Activated CD8-positive, alpha-beta memory T cell treated with anti-CD3 and anti-CD28 coated beads for 36 hours (primary cell): ENCODE measurements at regions not wholly inside any gene's neighbourhood (a gene's known extent, or its start where the extent isn't known, plus 50 kb on each side); places are given as distances from the start of the nearest gene placed in this dataset.

Experiments used
- CTCF ChIA-PET: fragments of 350-600 bp; sonication (Branson Sonifier 250); formaldehyde crosslinking; loops from one replicate; lab custom pipeline; 2021; ENCODE audit warnings: antibody characterized with exemption; lab: Charles Lee
- POLR2A ChIA-PET: fragments of 350-600 bp; sonication (Branson Sonifier 250); formaldehyde crosslinking; loops from one replicate; lab custom pipeline; 2021; ENCODE audit warnings: antibody characterized with exemption; lab: Charles Lee

- CTCF ChIA-PET: no interaction called here
These were observed 598.3 kb downstream of the SI start for GRCh38 chr3:164479978-164480377.

DNA sequence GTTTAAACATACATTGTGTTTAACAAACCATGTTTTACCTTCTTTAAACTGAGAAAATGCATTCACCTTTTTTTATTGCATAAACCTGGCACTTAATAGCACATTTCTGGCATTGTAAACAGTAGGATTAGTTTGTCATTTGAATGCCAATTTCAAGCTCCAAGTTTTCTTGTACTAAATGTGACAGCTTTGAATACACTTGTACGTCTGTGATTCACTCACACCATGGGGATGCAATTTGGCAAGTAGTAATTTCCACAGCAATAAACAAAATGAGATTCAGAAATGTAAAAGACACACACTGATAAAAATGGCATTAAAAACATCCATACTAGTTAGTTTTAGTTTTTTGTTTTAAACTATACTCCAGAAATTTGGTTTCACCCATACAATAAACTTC, 598.9 kb downstream of the SI start:
- ChIA-PET POLR2A (no interaction called here), CTCF (no interaction called here)

More at GRCh38 chr3:164479978-164480377, 598.3 kb downstream of the SI start:
- POLR2A ChIA-PET: no interaction called here

- POLR2A ChIA-PET: no interaction called here
These were observed 600.0 kb downstream of the SI start for GRCh38 chr3:164478323-164478722.

DNA sequence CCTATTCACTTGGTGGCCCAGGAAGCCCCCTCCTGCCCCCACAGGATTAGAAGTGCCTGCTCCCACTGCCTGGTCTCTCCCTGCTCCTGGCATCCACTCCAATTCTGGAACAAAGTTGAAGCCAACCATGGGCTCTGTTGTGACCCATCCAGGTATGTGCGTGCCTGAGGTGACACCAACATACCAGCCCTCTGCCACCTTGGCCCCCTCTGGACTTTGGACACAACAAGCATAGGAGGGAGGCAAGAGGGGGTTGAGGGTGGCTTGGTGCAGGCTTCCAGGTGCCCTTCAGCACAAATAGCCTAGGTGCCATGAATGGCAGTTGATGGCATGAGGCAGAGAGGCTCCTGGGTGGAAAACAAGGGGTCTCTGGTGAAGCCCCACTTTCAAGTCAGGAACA, 600.9 kb downstream of the SI start:
- ChIA-PET POLR2A (no interaction called here), CTCF (no interaction called here)

More at GRCh38 chr3:164478323-164478722, 600.0 kb downstream of the SI start:
- CTCF ChIA-PET: no interaction called here

GRCh38 chr3:164476631-164477030, 601.7 kb downstream of the SI start:
- ChIA-PET CTCF (no interaction called here), POLR2A (no interaction called here)

GRCh38 chr3:164470471-164470870, 607.8 kb downstream of the SI start:
- ChIA-PET CTCF (no interaction called here), POLR2A (no interaction called here)

- ChIA-PET POLR2A (no interaction called here), CTCF (no interaction called here)
These were observed 610.2 kb downstream of the SI start for GRCh38 chr3:164468055-164468454.

GRCh38 chr3:164467007-164467406, 611.3 kb downstream of the SI start:
- ChIA-PET CTCF (no interaction called here), POLR2A (no interaction called here)

DNA sequence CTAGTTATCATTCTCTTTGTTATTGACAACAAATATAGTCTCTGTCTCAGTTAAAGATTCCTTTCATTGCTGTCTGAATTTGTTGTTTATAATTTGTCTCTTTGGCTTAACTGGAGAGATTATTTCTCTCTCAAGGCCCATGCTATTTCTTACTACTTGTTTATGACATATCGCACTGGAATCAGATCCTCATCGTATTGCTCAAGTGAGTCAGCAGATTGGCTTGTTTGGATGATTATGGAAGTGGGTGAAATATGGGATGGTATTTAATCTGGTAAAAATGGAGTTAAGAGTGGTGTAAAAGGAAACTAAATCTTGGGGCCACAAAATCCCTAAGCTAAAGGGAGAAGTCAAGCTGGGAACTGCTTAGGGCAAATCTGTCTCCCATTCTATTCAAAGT, 613.1 kb downstream of the SI start:
- POLR2A ChIA-PET: no interaction called here
- CTCF ChIA-PET: no interaction called here

DNA sequence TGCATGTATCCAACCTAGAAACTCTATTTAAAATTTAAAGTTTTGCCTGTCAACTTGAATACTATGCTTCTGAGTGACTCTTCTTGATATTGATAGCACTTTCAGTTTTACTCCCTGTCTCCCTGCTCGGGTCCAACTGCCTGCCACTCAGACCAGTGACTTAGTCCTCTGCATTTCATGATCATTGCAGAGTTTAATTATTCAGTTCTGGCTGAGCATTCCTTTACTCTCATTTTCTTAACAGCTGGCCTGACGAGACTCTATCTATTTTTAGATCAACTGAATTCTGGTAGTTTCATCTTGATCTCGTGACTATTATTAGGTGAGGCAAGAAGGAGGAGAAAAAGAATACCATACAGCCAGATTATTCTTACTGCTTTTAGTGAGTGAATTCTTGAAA, 617.4 kb downstream of the SI start:
- CTCF ChIA-PET: no interaction called here
- POLR2A ChIA-PET: no interaction called here

DNA sequence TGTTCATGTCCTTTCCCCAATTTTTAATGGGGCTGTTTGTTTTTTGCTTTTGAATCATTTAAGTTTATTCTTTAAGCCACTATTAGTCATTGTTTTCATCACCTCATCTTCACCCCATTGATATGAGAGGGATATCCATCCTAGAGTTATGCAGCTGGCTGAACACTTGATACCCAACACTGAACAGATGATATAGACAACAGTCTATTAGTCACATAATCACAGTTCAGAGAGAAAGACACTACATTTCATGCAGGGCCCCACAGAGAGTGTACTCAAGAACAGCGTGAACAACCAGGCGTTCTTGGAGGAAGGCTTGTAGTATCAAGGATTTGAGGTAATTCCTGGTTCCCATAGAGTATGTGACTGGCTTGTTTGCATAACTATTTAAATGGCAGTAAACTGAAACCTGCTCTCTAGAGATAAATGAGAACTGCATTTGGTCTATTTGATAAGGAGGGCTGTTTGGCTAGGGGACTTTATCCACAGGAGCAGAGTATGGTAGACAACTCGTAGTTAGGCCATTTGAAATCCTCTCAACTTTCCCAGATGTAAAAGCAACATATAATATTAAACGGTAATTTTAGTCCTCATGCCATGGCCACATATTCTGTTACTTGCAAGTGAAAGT, 618.7 kb downstream of the SI start:
- ChIA-PET CTCF (no interaction called here), POLR2A (no interaction called here)

- ChIA-PET POLR2A (no interaction called here), CTCF (no interaction called here)
These were observed 619.3 kb downstream of the SI start for GRCh38 chr3:164458986-164459385.

DNA sequence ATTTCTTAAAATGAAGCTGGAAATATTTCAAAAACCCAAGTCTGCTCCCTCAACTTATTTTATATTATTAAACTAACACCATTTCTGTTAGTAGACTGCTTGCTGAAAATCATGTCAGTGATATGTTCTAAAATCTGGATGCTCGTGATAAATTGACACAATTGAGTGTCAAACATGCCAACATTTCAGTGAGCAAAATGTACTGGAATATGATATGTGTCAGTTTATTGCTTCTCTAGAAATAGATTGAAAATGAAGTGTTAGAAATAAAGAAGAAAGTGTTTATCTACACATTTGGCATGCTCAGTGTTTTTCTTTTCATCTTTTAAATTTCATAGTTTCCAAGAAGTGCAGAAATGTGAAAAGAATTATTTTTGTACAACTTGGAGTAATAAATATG, 624.6 kb downstream of the SI start:
- CTCF ChIA-PET: no interaction called here
- POLR2A ChIA-PET: no interaction called here

DNA sequence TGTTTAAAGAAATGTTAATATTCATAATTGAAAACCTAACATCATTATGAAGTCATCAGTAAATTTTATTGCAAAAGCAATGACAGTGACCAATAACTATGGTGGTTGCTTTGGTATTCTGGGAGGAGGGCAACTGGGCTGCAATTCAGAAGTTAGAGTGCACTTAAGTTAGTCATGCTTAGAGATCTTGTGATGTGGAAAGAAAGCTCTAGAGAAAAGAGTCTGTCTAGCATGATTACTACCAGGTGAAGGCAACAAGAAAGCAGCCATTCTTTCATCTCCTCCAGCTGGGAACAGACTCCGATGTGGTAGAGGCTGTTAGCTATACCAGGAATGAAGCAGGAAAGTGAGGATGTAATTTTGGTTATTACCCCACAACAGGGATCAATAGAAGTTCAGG, 625.6 kb downstream of the SI start:
- POLR2A ChIA-PET: no interaction called here
- CTCF ChIA-PET: no interaction called here

- CTCF ChIA-PET: no interaction called here
- POLR2A ChIA-PET: no interaction called here
These were observed 627.0 kb downstream of the SI start for GRCh38 chr3:164451072-164451910.

GRCh38 chr3:164450276-164450905, 627.9 kb downstream of the SI start:
- CTCF ChIA-PET: no interaction called here
- POLR2A ChIA-PET: no interaction called here

DNA sequence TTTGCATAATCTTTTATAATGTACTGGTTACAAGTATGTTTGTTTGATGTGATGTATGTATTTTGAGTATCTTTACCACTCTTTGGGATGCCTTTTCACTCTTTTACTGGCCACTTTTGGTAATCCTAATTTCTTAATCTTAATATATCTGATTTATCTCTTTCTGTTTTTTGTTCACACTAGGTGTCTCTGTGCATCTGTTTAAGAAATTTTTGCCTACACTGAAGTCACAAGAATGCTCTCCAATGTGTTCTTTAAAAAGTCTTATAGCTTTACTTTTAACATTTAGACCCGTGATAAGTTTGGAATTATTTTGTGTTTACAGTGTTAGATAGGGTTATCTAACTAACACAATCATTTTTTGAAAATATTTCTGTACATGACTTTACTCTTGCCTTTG, 659.1 kb downstream of the SI start:
- CTCF ChIA-PET: no interaction called here
- POLR2A ChIA-PET: no interaction called here

GRCh38 chr3:164418414-164418813, 659.9 kb downstream of the SI start:
- ChIA-PET CTCF (no interaction called here), POLR2A (no interaction called here)

DNA sequence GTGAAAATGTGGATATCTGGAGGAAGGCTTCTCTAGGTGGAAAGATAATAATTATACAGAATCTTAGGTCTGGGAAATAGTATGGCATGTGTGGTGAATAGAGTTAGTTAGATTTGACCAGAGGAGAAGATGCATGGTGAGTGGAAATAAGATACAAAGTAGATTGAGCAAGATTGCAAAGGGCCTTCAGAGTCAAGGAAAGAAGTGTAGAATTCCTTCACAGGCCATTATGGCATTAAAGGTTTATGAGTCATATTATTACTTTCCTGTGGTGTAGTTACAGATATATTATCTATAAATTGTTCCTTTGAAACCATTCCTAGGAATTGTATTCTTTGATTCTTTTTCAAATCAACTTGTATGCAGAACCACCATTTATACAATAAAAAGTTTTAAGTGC, 660.3 kb downstream of the SI start:
- CTCF ChIA-PET: no interaction called here

GRCh38 chr3:164416491-164417222, 661.6 kb downstream of the SI start:
- ChIA-PET POLR2A (no interaction called here), CTCF (no interaction called here)

More for the DNA sequence above, 660.3 kb downstream of the SI start:
- POLR2A ChIA-PET: no interaction called here
